Central memory CD8-positive, alpha-beta T cell (primary cell): ENCODE measurements at regions not wholly inside any gene's neighbourhood (a gene's known extent, or its start where the extent isn't known, plus 50 kb on each side); places are given as distances from the start of the nearest gene placed in this dataset.
"Not testable (repeated sequence)": the region's sequence is repeated elsewhere in the genome, so short reads cannot be mapped to it uniquely, and the experiment has no call there.

Experiments
- ATAC-seq: fragments of 150-1000 bp; cut with Tn5 transposase; replicated peaks from 2 replicates; pipeline ENCODE4 v1.10.0; 2022; ENCODE audit warnings: mild to moderate bottlenecking, moderate FRiP score, moderate number of reproducible peaks; ENCODE audit not compliant: poor library complexity, severe bottlenecking; ENCODE audit errors: extremely low read depth
- DNase-seq, 2 donors: peaks; one replicate each; pipeline ENCODE4 v3.0.0; 2021; ENCODE audit warnings: low spot score in 2 of 2
- H3K27ac Mint-ChIP-seq: one replicate; pipeline ENCODE4 v1.8.0; 2022; ENCODE audit warnings: low read depth, mild to moderate bottlenecking, moderate library complexity, mixed read lengths
- H3K27me3 Mint-ChIP-seq: one replicate; pipeline ENCODE4 v1.8.0; 2022; ENCODE audit warnings: mixed read lengths
- H3K36me3 Mint-ChIP-seq: one replicate; pipeline ENCODE4 v1.8.0; 2022; ENCODE audit warnings: mild to moderate bottlenecking, moderate library complexity, mixed read lengths; ENCODE audit not compliant: insufficient read depth
- H3K4me1 Mint-ChIP-seq: one replicate; pipeline ENCODE4 v1.8.0; 2022; ENCODE audit warnings: mixed read lengths
- H3K4me3 Mint-ChIP-seq: one replicate; pipeline ENCODE4 v1.8.0; 2022; ENCODE audit warnings: mild to moderate bottlenecking, moderate library complexity, mixed read lengths
- H3K9me3 Mint-ChIP-seq: one replicate; pipeline ENCODE4 v1.8.0; 2022; ENCODE audit warnings: mixed read lengths

DNA sequence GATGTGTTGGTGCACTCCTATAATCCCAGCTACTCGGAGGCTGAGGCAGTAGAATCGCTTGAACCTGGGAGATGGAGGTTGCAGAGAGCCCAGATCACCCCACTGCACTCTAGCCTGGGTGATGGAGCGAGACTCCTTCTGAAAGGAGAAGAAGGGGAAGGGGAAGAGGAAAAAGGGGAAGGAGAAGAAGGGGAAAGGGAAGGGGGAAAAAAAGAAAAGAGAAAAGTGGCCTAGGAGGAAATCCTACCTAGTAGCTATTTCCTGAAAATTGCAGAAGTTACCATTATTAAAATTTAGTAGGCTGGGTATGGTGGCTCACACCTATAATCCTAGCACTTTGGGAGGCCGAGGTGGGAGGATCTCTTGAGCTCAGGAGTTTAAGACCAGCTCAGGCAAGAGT lies 67.4 kb downstream of the ARRDC3 start:
- ATAC-seq (no peak), DNase-seq (no peak)
- no peak overlapping the region for H3K4me3 Mint-ChIP-seq
- H3K27me3 Mint-ChIP-seq = no peaks in the 10 kb centered on the region
- H3K9me3 Mint-ChIP-seq = peaks cover 4% of the 10 kb centered on the region
- H3K27ac Mint-ChIP-seq = peak overlapping the region; percentile 95
- peaks cover 44% of the 10 kb centered on the region for H3K4me1 Mint-ChIP-seq
- H3K36me3 Mint-ChIP-seq = peaks cover 20% of the 10 kb centered on the region

DNA sequence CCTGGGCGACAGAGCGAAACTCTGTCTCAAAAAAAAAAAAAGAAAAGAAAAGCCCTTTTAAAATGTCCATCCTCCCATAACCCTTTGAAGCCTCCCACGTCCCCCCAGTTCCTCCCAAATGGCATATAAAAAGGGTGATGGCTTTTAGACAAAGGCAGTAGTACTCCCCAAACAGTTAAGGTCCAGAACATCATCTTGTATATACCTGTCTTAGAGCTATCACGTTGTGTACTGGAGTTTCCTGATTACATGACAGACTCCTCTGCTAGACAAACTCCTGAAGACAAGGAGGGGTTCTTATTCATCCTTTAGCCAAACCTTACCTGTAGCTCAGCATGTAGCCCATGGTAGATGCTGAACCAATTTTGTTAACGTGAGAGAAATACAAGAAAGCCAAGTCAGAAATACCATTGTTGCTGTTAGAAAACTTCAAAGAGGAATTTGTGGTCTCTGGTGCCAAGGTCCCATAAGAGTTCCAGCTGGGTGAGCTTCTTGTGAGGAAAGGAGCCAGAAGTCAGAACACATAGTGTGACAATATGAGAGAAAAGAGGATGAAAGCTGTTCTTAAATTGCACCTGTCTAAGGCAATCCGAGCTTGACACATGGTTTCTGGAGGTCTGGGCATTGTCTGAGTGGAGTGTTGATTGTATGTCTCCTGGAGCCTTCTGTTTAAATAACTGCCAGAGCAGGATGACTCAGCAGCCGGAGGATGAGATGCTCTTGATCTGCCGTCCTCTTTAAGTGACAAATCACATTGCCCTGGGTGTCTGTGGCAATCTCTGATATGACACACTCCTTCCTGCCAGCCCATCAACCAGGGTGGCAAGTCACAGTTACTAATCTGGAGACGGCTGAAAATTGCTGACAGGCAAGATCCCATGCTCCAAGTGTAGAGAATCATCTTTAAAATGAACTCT lies 69.1 kb downstream of the ARRDC3 start:
- peaks cover 46% of the 10 kb centered on the region for H3K4me1 Mint-ChIP-seq
- DNase-seq (peak; percentile 44 to 80), ATAC-seq (peak; percentile 81)
- H3K4me3 Mint-ChIP-seq = peak overlapping the region; percentile 36
- H3K27me3 Mint-ChIP-seq = no peaks in the 10 kb centered on the region
- peak overlapping the region; percentile 95 for H3K27ac Mint-ChIP-seq
- H3K36me3 Mint-ChIP-seq = peaks cover 20% of the 10 kb centered on the region
- H3K9me3 Mint-ChIP-seq = peaks cover 5% of the 10 kb centered on the region

DNA sequence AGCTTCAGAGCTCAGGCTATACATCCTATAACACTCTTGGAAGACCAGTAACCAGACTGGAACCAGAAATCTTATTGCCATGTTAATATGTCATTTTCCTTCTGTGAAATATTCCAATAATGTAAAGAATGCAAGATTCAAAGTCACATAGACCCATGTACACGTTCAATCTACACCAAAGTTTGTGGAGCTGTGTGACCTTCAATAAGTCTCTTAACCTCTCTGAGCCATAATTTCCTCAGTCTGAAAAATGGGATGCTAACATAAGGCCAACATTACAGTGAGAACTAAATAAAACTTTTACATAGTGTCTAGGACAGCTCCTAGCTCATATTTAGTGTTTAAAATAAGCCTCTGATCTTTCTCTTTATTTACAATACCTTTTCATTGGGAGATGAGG lies 70.4 kb downstream of the ARRDC3 start:
- peaks cover 46% of the 10 kb centered on the region for H3K4me1 Mint-ChIP-seq

DNA sequence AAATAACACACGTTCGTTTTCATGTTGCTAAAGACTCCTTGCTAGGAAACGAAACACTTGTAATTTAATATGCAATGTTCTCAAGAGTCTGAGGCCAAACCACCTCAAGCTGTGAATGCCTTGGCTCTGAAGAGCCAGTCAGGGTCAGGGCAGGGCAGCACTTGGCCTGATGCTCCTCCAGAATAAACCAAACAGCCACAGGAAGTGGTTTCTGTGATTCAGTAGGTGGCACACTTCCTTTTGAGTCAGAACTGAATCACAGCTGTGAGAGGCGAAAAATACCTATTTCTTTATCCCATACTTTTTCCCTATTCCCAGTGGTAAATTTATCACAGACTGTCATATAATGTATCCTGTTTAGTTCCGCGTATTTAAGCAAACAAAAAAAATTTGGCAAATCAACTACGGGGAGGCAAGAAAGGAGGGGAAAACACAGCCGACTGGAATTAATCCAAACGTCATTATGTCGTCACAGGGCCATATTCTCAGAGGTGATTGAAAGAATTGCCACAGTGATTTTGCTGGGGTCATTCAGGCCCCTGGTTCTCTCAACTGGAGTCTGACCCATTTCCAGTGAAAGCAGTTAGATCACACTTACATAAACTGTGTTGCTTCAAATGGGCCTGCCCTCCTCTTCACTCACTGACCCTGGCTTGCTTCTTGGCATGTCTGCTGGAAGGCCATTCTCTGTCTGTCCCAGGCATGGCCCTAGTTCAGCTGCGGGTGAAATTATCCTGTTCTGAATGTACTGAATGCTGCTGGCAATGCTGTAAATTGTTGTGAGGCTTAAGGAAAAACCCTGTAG lies 71.2 kb downstream of the ARRDC3 start:
- peak; percentile 83 for ATAC-seq
- Mint-ChIP-seq H3K4me1 (peaks cover 46% of the 10 kb centered on the region), H3K36me3 (peaks cover 22% of the 10 kb centered on the region), H3K27me3 (no peaks in the 10 kb centered on the region), H3K27ac (peak overlapping the region; percentile 95), H3K9me3 (peaks cover 5% of the 10 kb centered on the region), H3K4me3 (peak overlapping the region; percentile 71)
- peak; percentile 25 to 73 for DNase-seq

More for the DNA sequence above, 70.4 kb downstream of the ARRDC3 start:
- Mint-ChIP-seq H3K4me3 (peak overlapping the region; percentile 71), H3K27ac (peak overlapping the region; percentile 95), H3K9me3 (peaks cover 5% of the 10 kb centered on the region), H3K36me3 (peaks cover 22% of the 10 kb centered on the region), H3K27me3 (no peaks in the 10 kb centered on the region)
- no peak for DNase-seq
- no peak for ATAC-seq

DNA sequence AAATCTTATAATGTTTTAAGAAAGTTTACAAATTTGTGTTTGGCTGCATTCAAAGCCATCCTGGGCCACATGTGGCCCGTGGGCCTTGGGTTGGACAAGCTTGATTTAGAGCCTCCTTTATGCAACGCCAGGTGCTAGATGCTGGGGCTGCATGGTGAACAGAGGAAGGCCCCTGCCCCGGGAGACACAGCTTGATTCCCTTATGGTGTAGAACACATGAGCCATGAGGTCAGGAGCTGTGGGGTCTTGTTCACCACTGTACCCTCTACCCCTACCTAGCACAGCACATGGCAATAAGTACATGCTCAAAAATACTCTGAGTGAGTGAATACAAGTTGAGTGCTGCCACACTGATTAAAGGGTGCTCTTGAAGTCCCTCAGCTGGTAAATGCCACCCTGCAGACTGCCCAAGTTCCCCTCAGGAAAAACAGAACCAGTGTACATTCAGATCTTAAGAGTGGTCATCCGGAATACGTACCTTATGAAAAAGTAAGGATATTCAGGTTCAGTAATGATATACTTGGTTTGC lies 71.9 kb downstream of the ARRDC3 start:
- no peak for ATAC-seq
- no peaks in the 10 kb centered on the region for H3K27me3 Mint-ChIP-seq
- H3K9me3 Mint-ChIP-seq = peaks cover 5% of the 10 kb centered on the region
- H3K36me3 Mint-ChIP-seq = peaks cover 22% of the 10 kb centered on the region
- DNase-seq = no peak
- peak overlapping the region; percentile 71 for H3K4me3 Mint-ChIP-seq
- H3K27ac Mint-ChIP-seq = peak overlapping the region; percentile 95
- peaks cover 46% of the 10 kb centered on the region for H3K4me1 Mint-ChIP-seq

DNA sequence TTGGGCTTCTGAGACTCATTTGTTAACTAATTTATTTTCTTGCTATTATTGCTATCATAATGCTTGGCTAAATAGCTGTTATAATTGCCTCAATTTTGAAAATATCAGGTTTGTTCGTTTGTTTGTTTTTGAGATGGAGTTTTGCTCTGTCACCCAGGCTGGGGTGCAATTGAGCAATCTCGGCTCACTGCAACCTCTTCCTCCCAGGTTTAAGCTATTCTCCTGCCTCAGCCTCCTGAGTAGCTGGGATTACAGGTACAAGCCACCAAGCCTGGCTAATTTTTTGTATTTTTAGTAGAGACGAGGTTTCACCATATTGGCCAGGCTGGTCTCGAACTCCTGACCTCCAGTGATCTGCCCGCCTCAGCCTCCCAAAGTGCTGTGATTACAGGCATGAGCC lies 75.0 kb downstream of the ARRDC3 start:
- Mint-ChIP-seq H3K36me3 (peaks cover 14% of the 10 kb centered on the region), H3K4me1 (peaks cover 26% of the 10 kb centered on the region)
- not testable (repeated sequence) for ATAC-seq, H3K27me3 Mint-ChIP-seq, H3K9me3 Mint-ChIP-seq, H3K27ac Mint-ChIP-seq, DNase-seq, H3K4me3 Mint-ChIP-seq

DNA sequence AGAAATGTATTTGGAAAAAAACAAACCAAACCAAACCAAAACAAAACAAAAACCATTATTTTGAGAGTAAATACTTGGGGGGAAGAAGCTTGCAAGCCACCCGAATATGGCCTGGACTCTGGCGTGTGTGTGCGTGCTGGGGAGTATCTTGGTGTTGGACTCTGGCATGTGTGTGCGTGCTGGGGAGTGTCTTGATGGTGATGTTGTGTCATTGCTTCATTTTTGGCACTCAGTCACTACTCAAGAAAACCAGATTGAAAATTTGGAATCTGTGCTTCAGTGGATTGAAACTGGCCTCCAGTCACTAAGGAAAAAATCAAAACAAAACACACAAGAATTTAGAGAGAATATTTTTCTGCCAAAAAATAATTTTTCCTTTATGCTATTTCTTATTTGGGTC lies 76.1 kb downstream of the ARRDC3 start:
- Mint-ChIP-seq H3K27me3 (no peaks in the 10 kb centered on the region), H3K4me3 (no peak overlapping the region), H3K27ac (no peak overlapping the region), H3K36me3 (peaks cover 8% of the 10 kb centered on the region), H3K9me3 (peaks cover 5% of the 10 kb centered on the region), H3K4me1 (peaks cover 15% of the 10 kb centered on the region)
- DNase-seq (no peak), ATAC-seq (no peak)

DNA sequence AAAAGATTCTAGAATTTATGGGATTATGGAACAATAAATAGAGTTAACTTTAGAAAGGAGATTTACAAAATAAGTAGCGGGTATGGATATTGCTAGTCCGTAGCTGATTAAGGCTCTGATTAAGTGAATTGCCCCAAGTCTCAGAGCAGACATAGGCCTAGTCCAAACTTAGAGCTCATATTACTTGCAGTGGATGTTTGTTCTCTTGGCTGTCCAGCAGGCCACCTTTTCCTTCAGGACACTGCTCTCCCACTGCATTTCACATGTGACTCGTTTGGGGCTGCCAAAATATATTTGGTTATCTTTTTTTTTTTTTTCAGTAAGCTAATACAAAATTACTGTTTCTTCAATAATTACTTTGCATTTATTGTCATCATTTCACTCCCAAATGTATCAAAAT lies 76.6 kb downstream of the ARRDC3 start:
- Mint-ChIP-seq H3K27me3 (no peaks in the 10 kb centered on the region), H3K9me3 (peaks cover 5% of the 10 kb centered on the region), H3K36me3 (peaks cover 4% of the 10 kb centered on the region), H3K4me3 (no peak overlapping the region), H3K27ac (no peak overlapping the region), H3K4me1 (peaks cover 10% of the 10 kb centered on the region)
- DNase-seq (no peak), ATAC-seq (no peak)

DNA sequence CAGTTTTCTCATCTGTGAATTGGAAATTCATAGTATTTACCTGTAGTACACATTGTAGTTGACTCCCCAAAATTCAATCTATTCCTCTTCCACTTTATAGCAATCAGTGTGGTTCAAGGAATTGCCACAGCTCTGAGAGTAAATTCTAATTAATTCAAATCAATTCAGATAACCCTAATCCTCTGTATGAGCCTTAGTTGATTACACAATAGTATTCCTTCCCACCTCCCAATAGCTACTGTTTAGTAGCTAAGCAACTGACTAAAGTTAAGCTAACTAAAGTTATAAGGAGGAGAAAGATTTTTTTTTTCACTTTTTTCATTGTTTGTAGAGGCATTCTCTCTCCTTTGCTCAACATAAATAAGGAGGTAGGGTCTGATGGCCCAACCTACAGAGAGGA lies 77.5 kb downstream of the ARRDC3 start:
- Mint-ChIP-seq H3K9me3 (peaks cover under 1% of the 10 kb centered on the region), H3K27ac (no peak overlapping the region), H3K4me3 (no peak overlapping the region), H3K36me3 (peaks cover 2% of the 10 kb centered on the region), H3K4me1 (peaks cover 1% of the 10 kb centered on the region), H3K27me3 (no peaks in the 10 kb centered on the region)
- ATAC-seq = no peak
- no peak for DNase-seq

DNA sequence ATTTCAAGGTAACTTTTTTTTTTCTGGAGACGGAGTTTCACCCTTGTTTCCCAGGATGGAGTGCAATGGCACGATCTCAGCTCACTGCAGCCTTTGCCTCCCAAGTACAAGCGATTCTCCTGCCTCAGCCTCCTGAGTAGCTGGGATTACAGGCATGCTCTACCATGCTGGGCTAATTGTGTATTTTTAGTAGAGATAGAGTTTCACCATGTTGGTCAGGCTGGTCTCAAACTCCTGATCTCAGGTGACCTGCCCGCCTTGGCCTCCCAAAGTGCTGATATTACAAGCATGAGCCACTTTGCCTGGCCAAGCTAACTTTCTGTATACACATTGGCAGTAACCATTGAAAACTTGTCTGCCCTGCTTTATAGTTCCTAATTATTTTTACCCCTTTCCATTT lies 79.1 kb downstream of the ARRDC3 start:
- not testable (repeated sequence) for ATAC-seq, H3K27ac Mint-ChIP-seq, H3K27me3 Mint-ChIP-seq, DNase-seq, H3K4me3 Mint-ChIP-seq, H3K4me1 Mint-ChIP-seq, H3K36me3 Mint-ChIP-seq, H3K9me3 Mint-ChIP-seq

DNA sequence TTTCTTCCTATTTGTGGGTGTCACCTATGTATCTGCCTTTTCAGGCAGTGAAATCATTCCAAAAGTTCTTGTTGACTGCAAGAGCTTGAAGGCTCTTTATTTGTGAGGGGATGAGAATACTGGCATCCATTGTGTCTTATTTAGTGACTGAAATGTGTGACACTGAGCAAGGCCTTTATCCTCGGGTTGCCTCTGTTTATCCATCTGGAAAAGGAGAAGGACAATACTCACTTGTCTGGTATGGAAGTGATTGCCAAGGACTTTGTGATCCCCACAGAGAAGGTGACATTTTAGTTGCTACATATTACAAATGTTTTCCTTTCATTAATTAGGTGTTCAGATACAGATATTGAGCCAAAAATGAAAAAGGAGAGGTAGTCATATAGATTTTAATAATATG lies 80.2 kb downstream of the ARRDC3 start:
- H3K27me3 Mint-ChIP-seq = no peaks in the 10 kb centered on the region
- no peak overlapping the region for H3K27ac Mint-ChIP-seq
- H3K9me3 Mint-ChIP-seq = no peaks in the 10 kb centered on the region
- no peaks in the 10 kb centered on the region for H3K4me1 Mint-ChIP-seq
- H3K36me3 Mint-ChIP-seq = peaks cover 2% of the 10 kb centered on the region
- ATAC-seq = no peak
- H3K4me3 Mint-ChIP-seq = no peak overlapping the region
- no peak for DNase-seq

DNA sequence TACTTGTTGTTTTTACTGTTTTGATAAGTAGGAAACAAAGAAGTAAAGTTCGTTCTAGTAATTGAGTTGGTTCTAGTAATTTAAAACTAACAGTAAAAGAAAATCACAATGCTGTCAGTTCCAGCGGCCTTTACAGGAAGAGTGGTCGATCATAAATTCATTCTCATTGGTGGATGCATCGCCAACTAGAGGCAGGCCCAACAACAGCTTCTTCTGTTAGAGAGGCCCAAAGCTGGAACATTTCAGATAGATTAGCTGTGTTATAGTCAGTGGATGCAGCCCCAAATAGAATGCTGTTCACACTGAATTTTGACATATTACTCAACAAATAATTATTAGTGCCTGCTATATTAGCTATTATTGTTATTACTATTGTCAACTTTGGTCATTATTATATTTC lies 80.8 kb downstream of the ARRDC3 start:
- Mint-ChIP-seq H3K27me3 (no peaks in the 10 kb centered on the region), H3K27ac (no peak overlapping the region), H3K9me3 (no peaks in the 10 kb centered on the region), H3K36me3 (peaks cover 2% of the 10 kb centered on the region), H3K4me1 (no peaks in the 10 kb centered on the region), H3K4me3 (no peak overlapping the region)
- no peak for DNase-seq
- ATAC-seq = no peak
